A172 (cell line): ENCODE measurements at regions not wholly inside any gene's neighbourhood (a gene's known extent, or its start where the extent isn't known, plus 50 kb on each side); places are given as distances from the start of the nearest gene placed in this dataset.
A peak's percentile ranks its signal among the peaks of the same experiment; 100 is the strongest.
"Not testable (repeated sequence)": the region's sequence is repeated elsewhere in the genome, so short reads cannot be mapped to it uniquely, and the experiment has no call there.

Experiments used
- DNase-seq: peaks from one replicate; pipeline ENCODE4 v3.0.0-alpha.2; 2015; ENCODE audit warnings: low spot score

- no peak for DNase-seq
Observed at GRCh38 chr12:34190054-34190453, 167.8 kb downstream of the ALG10 start.

GRCh38 chr12:34198924-34199323 lies 176.6 kb downstream of the ALG10 start:
- DNase-seq: no peak

GRCh38 chr12:34203866-34204620 lies 181.7 kb downstream of the ALG10 start:
- no peak for DNase-seq

- DNase-seq: no peak
Observed at GRCh38 chr12:34204830-34205285, 182.6 kb downstream of the ALG10 start.

- DNase-seq: no peak
Observed at GRCh38 chr12:34205401-34205800, 183.1 kb downstream of the ALG10 start.

- DNase-seq: no peak
Observed at GRCh38 chr12:34206061-34206785, 183.9 kb downstream of the ALG10 start.

GRCh38 chr12:34207858-34208257 lies 185.6 kb downstream of the ALG10 start:
- no peak for DNase-seq

- no peak for DNase-seq
Observed at GRCh38 chr12:34208331-34209258, 186.3 kb downstream of the ALG10 start.

- DNase-seq: no peak
Observed at GRCh38 chr12:34209259-34209835, 187.1 kb downstream of the ALG10 start.

GRCh38 chr12:34210183-34210582 lies 187.9 kb downstream of the ALG10 start:
- DNase-seq: no peak

GRCh38 chr12:34210689-34211530 lies 188.6 kb downstream of the ALG10 start:
- DNase-seq: no peak

- no peak for DNase-seq
Observed at GRCh38 chr12:34212651-34213050, 190.4 kb downstream of the ALG10 start.

GRCh38 chr12:34214011-34214410 lies 191.7 kb downstream of the ALG10 start:
- no peak for DNase-seq

- DNase-seq: no peak
Observed at GRCh38 chr12:34215213-34215892, 193.1 kb downstream of the ALG10 start.

- no peak for DNase-seq
Observed at GRCh38 chr12:34215893-34216285, 193.6 kb downstream of the ALG10 start.

GRCh38 chr12:34217660-34218059 lies 195.4 kb downstream of the ALG10 start:
- no peak for DNase-seq

GRCh38 chr12:34218193-34219045 lies 196.1 kb downstream of the ALG10 start:
- DNase-seq: peak; percentile 71

GRCh38 chr12:34219046-34219770 lies 196.9 kb downstream of the ALG10 start:
- no peak for DNase-seq

- DNase-seq: not testable (repeated sequence)
Observed at GRCh38 chr12:34220079-34220478, 197.8 kb downstream of the ALG10 start.
